ENCODE measurements at regions not wholly inside any gene's neighbourhood (a gene's known extent, or its start where the extent isn't known, plus 50 kb on each side); places are given as distances from the start of the nearest gene placed in this dataset.

DNA sequence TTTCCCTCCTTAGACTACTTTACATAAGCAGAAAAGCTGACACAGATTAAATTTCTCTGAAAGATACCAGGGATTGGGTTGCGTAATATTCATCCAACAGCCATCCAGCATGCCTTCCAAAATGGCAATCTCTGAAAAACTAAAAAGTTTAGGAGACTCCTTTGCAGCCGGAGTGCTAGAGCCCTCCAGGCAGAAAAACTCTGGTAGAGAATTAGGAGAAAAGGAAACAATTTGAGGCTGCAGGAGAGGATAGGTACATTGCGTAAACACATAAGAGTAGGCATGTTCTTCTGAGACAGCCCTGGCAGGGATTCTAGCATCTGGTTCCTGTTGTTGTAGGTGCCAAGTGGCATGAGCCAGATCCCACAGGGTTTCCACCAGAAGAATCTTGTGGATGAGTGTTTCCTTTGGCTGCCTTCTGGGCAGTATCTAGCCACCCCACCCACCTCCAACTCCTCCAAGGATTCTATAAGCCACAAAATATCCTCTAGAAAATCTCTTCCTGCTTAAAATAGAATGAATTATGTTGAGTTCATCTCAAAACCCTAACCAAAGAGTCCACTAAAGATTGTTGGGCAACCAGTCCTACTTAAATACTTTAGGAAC is 402.4 kb downstream of the HGF start:
- Histone ChIP-seq H3F3A (ENCODE audit: insufficient read depth, low read length) (no peaks in the 10 kb centered on the region), H2AFZ (ENCODE audit: low read length) (no peak overlapping the region), H3K4me3 (ENCODE audit: low read depth, low read length, poor library complexity, severe bottlenecking) (no peak overlapping the region), H3K27ac (ENCODE audit: low read depth, low read length, poor library complexity, severe bottlenecking) (no peak overlapping the region), H3K27me3 (ENCODE audit: insufficient read depth, low read length) (no peaks in the 10 kb centered on the region), H3K4me2 (ENCODE audit: low read length) (no peak overlapping the region), H3K9ac (ENCODE audit: low read length) (no peak overlapping the region), H4K20me1 (ENCODE audit: insufficient read depth, low read length) (no peaks in the 10 kb centered on the region), H3K36me3 (ENCODE audit: insufficient read depth, low read length) (no peaks in the 10 kb centered on the region), H3K9me3 (ENCODE audit: low read length) (no peaks in the 10 kb centered on the region), H3K9me2 (ENCODE audit: low read depth, low read length) (no peaks in the 10 kb centered on the region), H3K4me1 (ENCODE audit: insufficient read depth, low read length, severe bottlenecking) (no peaks in the 10 kb centered on the region), H3K79me2 (ENCODE audit: insufficient read depth, low read length) (no peaks in the 10 kb centered on the region)
- TF ChIP-seq EZH2 (IDR thresholded peaks at IDR 0.05; ENCODE audit: borderline replicate concordance, low read length), result no peak
- TF ChIP-seq, protein P1, sequence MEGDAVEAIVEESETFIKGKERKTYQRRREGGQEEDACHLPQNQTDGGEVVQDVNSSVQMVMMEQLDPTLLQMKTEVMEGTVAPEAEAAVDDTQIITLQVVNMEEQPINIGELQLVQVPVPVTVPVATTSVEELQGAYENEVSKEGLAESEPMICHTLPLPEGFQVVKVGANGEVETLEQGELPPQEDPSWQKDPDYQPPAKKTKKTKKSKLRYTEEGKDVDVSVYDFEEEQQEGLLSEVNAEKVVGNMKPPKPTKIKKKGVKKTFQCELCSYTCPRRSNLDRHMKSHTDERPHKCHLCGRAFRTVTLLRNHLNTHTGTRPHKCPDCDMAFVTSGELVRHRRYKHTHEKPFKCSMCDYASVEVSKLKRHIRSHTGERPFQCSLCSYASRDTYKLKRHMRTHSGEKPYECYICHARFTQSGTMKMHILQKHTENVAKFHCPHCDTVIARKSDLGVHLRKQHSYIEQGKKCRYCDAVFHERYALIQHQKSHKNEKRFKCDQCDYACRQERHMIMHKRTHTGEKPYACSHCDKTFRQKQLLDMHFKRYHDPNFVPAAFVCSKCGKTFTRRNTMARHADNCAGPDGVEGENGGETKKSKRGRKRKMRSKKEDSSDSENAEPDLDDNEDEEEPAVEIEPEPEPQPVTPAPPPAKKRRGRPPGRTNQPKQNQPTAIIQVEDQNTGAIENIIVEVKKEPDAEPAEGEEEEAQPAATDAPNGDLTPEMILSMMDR (IDR thresholded peaks at IDR 0.05; ENCODE audit: low read length), result no peak

DNA sequence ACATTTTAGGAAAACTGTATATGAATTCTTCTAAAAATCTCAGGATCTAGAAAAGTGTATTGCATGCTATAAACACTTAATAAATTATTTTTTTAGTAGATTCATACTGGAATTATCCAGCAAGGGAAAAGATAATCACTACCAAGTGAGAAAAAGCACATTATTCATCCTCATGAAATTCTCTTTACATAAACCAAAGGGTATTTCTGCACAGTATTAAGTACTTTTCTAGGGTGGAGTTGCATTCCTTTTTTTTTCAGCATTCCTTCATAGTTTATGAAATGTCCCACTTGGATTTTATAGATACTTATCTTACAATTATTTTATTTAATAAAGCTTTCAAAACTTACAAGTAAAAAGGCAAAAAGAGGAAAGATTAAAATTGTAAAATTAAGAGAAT is 403.3 kb downstream of the HGF start:
- H3K27ac ChIP-seq (ENCODE audit: low read depth, low read length, poor library complexity, severe bottlenecking), result no peak overlapping the region
- no peak overlapping the region for H3K4me3 ChIP-seq (ENCODE audit: low read depth, low read length, poor library complexity, severe bottlenecking)
- no peak overlapping the region for H2AFZ ChIP-seq (ENCODE audit: low read length)
- H3F3A ChIP-seq (ENCODE audit: insufficient read depth, low read length), result no peaks in the 10 kb centered on the region
- H4K20me1 ChIP-seq (ENCODE audit: insufficient read depth, low read length), result no peaks in the 10 kb centered on the region
- no peaks in the 10 kb centered on the region for H3K4me1 ChIP-seq (ENCODE audit: insufficient read depth, low read length, severe bottlenecking)
- TF ChIP-seq EZH2 (IDR thresholded peaks at IDR 0.05; ENCODE audit: borderline replicate concordance, low read length), result no peak
- H3K27me3 ChIP-seq (ENCODE audit: insufficient read depth, low read length), result no peaks in the 10 kb centered on the region
- H3K9me3 ChIP-seq (ENCODE audit: low read length), result no peaks in the 10 kb centered on the region
- no peak overlapping the region for H3K9ac ChIP-seq (ENCODE audit: low read length)
- no peaks in the 10 kb centered on the region for H3K9me2 ChIP-seq (ENCODE audit: low read depth, low read length)
- H3K79me2 ChIP-seq (ENCODE audit: insufficient read depth, low read length), result no peaks in the 10 kb centered on the region
- H3K36me3 ChIP-seq (ENCODE audit: insufficient read depth, low read length), result no peaks in the 10 kb centered on the region
- no peak overlapping the region for H3K4me2 ChIP-seq (ENCODE audit: low read length)

DNA sequence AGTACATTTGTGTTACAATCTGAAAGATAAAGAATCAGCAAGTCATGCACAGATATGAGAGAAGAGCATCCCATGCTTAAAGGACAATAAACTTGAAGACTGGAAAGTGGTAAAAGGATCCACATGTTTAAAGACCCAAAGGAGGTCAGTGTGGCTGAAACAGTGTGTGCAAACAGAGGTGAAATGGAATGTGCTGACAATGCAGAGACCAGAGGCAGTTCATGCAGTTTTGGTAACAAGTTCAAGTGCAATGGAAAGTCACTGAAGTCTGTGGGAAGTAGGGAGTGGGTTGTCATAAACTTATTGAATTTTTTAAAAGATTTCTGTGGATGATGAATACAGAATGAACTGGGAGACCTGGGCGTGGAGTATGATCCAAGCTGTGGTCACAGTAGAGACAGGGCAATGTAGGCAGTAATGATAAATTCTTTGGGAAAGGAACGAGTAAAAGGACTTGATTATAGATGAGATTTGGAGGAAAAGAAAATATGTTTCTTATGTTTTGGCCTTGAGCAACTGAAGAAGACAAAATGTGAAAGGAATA is 408.0 kb downstream of the HGF start:
- Histone ChIP-seq H3K4me1 (ENCODE audit: insufficient read depth, low read length, severe bottlenecking) (no peaks in the 10 kb centered on the region), H3F3A (ENCODE audit: insufficient read depth, low read length) (no peaks in the 10 kb centered on the region), H4K20me1 (ENCODE audit: insufficient read depth, low read length) (no peaks in the 10 kb centered on the region), H3K36me3 (ENCODE audit: insufficient read depth, low read length) (no peaks in the 10 kb centered on the region), H3K9me3 (ENCODE audit: low read length) (no peaks in the 10 kb centered on the region), H3K27me3 (ENCODE audit: insufficient read depth, low read length) (no peaks in the 10 kb centered on the region), H3K9ac (ENCODE audit: low read length) (no peak overlapping the region), H3K4me2 (ENCODE audit: low read length) (no peak overlapping the region), H3K4me3 (ENCODE audit: low read depth, low read length, poor library complexity, severe bottlenecking) (no peak overlapping the region), H3K79me2 (ENCODE audit: insufficient read depth, low read length) (no peaks in the 10 kb centered on the region), H3K9me2 (ENCODE audit: low read depth, low read length) (no peaks in the 10 kb centered on the region), H3K27ac (ENCODE audit: low read depth, low read length, poor library complexity, severe bottlenecking) (no peak overlapping the region), H2AFZ (ENCODE audit: low read length) (no peak overlapping the region)
- TF ChIP-seq, protein P1 (IDR thresholded peaks at IDR 0.05; ENCODE audit: low read length), result no peak
- TF ChIP-seq EZH2 (IDR thresholded peaks at IDR 0.05; ENCODE audit: borderline replicate concordance, low read length), result no peak

DNA sequence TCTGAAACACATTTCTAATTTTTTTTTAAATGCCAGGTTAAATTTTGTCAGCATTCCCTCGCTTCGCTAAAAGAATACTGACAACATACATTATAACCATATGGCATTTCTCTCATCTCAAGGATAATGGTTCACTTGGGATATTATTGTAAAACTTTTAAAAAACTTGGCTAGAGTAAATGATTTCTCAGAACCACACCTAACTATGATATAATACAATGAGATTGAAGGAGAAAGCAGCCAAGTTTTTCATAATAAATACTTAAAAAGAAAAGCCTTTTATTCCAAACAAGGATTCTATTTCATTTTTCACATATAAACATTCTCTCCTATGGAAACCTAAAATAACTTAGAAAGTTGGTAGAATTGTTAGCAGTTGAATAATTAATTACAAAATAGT is 413.9 kb downstream of the HGF start:
- Histone ChIP-seq H3K4me1 (ENCODE audit: insufficient read depth, low read length, severe bottlenecking) (no peaks in the 10 kb centered on the region), H3K27ac (ENCODE audit: low read depth, low read length, poor library complexity, severe bottlenecking) (no peak overlapping the region), H3K9me3 (ENCODE audit: low read length) (no peaks in the 10 kb centered on the region), H3K4me3 (ENCODE audit: low read depth, low read length, poor library complexity, severe bottlenecking) (no peak overlapping the region), H3K4me2 (ENCODE audit: low read length) (no peak overlapping the region), H3K9ac (ENCODE audit: low read length) (no peak overlapping the region), H3K79me2 (ENCODE audit: insufficient read depth, low read length) (no peaks in the 10 kb centered on the region), H4K20me1 (ENCODE audit: insufficient read depth, low read length) (no peaks in the 10 kb centered on the region), H3F3A (ENCODE audit: insufficient read depth, low read length) (no peaks in the 10 kb centered on the region), H3K27me3 (ENCODE audit: insufficient read depth, low read length) (no peaks in the 10 kb centered on the region), H3K36me3 (ENCODE audit: insufficient read depth, low read length) (no peaks in the 10 kb centered on the region), H2AFZ (ENCODE audit: low read length) (no peak overlapping the region), H3K9me2 (ENCODE audit: low read depth, low read length) (no peaks in the 10 kb centered on the region)
- TF ChIP-seq EZH2 (IDR thresholded peaks at IDR 0.05; ENCODE audit: borderline replicate concordance, low read length), result no peak
- TF ChIP-seq, protein P1 (IDR thresholded peaks at IDR 0.05; ENCODE audit: low read length), result no peak

All from OCI-LY1 (cell line).